Activated CD4-positive, alpha-beta T cell treated with anti-CD3 and anti-CD28 coated beads, Interleukin-2, Interleukin-4, amounts not matched to agents 100 ng/mL and 50 ng/mL, durations not matched to agents 16 hours and 8 hours (primary cell): ENCODE measurements at regions not wholly inside any gene's neighbourhood (a gene's known extent, or its start where the extent isn't known, plus 50 kb on each side); places are given as distances from the start of the nearest gene placed in this dataset.
"Not testable (repeated sequence)": the region's sequence is repeated elsewhere in the genome, so short reads cannot be mapped to it uniquely, and the experiment has no call there.

Experiments
- DNase-seq: peaks from one replicate; pipeline ENCODE4 v3.0.0-alpha.2; 2020; ENCODE audit warnings: low spot score

- DNase-seq, result no peak
Observed at GRCh38 chr5:9787861-9788600, 157.9 kb upstream of the TAS2R1 start.

DNA sequence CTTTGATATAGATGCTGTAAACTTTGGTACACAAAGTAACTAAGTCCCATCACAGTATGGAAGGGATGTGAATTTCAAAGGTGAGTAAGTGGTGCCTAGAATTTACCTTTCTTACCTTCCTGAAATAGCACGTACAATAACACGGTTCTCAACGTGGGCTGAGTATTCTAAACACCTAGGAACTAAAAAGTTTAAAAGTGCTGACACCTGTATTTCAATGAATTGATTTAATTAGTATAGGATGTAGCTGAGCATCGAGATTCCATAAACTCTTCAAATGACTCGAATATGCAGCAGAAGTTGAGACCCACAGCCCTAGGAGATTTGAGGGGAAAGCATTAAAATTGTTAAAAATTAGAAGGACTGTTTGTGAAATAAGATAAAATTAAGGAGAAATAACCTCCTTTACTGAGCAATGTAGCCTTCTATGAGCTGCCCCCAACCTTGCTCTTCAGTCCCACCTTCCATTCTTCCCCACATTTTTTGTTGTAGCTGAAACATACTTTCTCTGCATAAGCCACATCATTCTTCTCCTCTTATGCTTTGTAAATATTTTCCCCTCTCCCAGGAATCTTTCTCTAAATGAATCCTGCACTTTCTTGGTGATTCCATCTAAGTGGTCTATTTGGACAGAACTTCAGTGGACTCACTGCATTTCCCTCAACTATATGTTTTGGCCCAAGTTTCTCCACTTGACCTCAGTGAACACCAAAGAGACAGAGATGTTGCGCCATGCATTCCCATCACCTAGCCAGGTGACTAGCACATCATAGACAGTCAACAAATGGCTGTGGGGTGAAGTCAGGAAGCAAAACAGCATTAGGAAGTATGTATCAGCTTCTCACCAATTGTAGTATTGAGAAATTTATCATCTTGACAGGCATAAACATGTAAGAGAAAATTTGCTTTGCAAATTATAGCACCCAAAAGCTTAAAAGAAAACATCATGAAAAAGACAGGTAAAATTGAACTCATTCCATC, 156.5 kb upstream of the TAS2R1 start:
- no peak for DNase-seq

GRCh38 chr5:9785751-9786150, 155.6 kb upstream of the TAS2R1 start:
- DNase-seq, result no peak

DNA sequence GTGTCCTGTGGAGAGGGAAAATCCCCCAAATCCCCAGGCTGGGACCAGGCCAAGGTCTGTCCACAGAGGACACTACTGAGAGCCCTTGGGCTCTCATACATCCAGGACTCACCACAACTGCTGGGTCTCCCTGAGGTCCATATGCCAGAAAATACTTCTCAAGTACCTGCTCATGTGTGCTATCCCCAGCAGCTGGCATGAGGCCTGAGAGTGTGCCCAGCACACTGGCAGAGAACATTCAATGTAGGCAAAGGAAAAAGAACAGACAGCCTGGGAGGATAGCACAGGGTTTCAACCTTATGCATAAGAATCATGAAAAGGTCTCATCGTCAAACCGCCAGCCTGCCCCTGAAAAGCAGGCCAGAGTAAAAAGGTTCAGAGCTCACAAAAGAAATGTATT, 154.1 kb upstream of the TAS2R1 start:
- no peak for DNase-seq

DNA sequence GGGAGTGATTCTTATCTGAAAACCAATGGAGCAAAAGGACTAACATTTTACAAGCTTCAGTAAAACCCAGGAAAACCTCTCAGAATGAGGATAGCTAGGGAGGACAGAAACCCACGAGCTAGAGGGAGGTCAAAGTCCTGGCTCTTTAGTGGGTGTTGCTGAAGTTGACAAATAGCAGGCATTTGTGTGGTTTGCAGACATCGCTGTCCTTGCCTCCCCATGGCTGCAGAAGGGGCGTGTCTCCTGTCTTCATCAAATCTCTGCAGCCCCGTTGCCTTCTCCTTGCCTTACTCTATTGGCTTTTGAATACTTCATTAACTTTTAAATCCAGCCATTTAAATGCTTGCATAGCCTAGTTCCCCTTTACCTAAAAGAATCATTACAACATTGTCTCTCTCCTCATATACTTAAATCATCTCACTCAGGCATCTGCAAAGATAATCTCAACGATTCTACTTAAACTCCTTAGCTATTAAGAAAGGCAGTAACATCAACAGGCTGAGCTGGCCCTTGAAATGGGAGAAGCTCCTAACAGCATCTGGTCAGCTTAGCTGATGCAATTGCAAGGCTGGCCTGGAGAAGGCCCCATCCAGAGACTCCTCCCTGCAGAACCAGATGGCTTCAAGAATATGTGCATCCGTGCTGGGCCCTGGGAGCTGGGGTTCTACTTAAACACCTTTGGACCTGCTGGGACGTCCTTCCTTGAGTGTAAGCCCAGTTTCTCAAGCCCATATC, 152.8 kb upstream of the TAS2R1 start:
- no peak for DNase-seq

DNA sequence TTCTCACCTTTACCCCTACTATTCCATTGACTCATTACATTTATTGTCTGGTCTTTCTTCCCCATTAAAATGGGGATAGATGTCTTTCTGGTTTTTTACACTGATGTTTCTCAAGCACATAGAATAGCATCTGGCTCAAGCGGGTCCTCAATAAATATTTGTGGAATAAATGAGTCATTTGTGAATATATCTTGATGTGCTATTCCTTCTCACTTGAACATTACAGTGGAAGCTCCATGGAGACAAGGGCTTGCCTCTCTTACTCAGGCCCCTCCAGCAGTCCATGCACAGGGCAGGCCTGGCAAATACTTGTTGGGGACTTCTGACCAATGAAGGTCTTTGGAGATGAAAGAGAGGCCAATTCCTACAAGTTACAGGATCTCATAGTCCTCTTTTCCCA, 151.7 kb upstream of the TAS2R1 start:
- no peak for DNase-seq

- no peak for DNase-seq
Observed at GRCh38 chr5:9781275-9781674, 151.1 kb upstream of the TAS2R1 start.

- no peak for DNase-seq
Observed at GRCh38 chr5:9780501-9780900, 150.3 kb upstream of the TAS2R1 start.

DNA sequence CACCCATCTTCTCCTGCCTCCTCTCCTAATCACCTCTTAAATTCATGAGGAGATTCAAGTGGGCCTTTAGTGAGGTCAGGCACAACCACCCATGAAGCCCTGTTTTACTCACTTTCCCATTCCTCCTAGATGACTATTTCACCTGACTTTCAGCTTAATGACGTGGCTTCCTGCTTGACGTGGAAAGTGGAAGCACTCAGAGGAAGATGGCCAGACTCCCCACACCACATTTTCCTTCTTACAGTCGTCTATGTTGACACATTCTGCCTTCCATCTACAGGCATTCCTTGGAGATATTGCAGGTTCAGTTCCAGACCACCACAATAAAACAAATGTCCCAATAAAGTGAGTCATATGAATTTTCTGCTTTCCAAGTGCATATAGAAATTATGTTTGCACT, 146.4 kb upstream of the TAS2R1 start:
- DNase-seq, result no peak

- no peak for DNase-seq
Observed at GRCh38 chr5:9775339-9775738, 145.2 kb upstream of the TAS2R1 start.

GRCh38 chr5:9774472-9775079, 144.4 kb upstream of the TAS2R1 start:
- no peak for DNase-seq

DNA sequence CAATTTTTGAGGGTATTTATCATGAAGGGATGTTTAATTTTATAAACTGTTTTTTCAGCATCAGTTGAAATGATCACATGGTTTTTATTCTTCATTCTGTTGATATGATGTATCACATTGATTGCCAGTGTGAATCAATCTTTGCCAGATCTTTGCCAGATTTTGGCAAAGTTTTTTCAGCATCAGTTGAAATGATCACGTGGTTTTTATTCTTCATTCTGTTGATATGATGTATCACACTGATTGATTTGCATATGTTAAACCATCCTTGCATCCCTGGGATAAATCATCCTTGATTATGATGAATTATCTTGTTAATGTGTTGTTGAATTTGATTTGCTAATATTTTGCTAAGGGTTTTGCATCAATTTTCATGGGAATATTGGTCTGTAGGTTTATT, 140.9 kb upstream of the TAS2R1 start:
- no peak for DNase-seq

DNA sequence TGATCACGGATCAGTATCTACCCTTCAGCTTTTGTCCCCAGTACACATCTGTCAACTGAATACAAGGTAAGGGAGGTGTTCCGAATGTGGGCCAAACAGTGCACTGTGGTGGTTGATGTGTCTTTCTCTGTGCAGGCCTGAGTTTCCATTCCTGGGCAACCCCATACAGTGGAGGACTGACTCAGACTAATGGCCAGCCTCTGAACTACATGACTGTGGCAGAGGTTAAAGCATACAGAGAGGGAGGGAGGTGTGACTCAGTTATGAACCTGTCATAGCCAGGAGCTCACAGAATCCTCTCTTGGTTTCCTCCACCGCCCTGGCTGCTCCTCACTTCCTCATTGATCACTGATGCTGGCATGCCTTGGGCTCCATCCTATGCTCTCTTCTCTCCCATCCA, 136.4 kb upstream of the TAS2R1 start:
- no peak for DNase-seq

DNA sequence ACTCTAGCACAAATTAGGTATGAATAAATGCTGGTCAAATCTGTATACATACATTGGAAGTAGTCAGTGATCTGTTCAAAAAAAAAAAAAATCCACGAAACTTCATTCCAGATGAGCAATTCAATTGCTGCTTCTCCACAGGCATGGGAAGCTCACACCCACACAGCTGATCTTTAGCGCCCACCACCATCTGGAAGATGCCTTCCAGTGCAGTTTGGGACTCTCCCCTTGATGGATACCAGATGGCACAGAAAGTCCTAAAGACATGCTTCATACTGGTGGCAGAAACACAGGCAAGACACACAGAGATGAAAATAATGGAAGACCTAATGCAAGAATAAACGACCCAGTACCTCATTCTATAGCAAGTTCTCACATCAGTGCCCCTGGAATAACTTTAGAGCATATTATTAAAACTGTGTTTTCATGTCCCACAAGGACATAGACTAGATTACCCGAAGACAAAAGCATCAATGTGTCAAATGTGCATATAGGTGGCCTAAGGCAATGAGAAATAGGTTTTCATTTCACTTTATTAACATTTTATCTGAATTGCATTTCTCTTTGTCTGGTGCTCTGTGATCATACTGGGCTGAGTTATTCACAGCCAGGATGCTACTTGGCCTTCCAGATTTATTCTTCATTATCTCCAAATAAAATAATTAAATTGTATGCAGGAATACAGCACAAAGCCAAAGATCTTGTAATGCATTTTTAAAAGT, 135.4 kb upstream of the TAS2R1 start:
- no peak for DNase-seq

- no peak for DNase-seq
Observed at GRCh38 chr5:9761706-9762105, 131.6 kb upstream of the TAS2R1 start.

DNA sequence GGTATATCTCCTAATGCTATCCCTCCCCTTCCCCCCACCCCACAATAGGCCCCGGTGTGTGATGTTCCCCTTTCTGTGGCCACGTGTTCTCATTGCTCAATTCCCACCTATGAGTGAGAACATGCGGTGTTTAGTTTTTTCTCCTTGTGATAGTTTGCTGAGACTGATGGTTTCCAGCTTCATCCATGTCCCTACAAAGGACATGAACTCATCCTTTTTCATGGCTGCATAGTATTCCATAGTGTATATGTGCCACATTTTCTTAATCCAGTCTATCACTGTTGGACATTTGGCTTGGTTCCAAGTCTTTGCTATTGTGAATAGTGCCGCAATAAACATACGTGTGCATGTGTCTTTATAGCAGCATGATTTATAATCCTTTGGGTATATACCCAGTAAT, 122.5 kb upstream of the TAS2R1 start:
- DNase-seq, result not testable (repeated sequence)

- DNase-seq, result no peak
Observed at GRCh38 chr5:9743507-9743906, 113.4 kb upstream of the TAS2R1 start.

- DNase-seq, result no peak
Observed at GRCh38 chr5:9742848-9743247, 112.7 kb upstream of the TAS2R1 start.

DNA sequence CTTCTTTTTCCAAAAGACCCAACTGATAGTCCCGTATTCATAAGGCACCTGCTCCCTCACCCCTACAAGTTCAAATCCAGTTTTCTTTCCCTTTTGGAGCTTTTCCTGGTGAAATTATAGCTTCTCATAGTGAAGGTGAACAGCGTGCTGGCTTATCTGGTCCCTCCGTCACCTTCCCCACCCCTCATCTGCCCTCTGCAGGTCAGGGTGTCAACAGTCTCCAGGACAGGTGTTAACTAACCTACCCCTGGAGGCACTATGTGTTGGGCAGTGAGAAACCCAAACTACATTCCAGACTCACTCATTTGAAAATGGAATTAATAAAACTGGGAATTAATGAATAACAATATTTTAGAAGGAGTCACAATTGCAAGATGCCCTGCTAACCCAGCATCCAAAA, 109.0 kb upstream of the TAS2R1 start:
- DNase-seq, result no peak

- DNase-seq, result no peak
Observed at GRCh38 chr5:9737265-9737664, 107.1 kb upstream of the TAS2R1 start.

DNA sequence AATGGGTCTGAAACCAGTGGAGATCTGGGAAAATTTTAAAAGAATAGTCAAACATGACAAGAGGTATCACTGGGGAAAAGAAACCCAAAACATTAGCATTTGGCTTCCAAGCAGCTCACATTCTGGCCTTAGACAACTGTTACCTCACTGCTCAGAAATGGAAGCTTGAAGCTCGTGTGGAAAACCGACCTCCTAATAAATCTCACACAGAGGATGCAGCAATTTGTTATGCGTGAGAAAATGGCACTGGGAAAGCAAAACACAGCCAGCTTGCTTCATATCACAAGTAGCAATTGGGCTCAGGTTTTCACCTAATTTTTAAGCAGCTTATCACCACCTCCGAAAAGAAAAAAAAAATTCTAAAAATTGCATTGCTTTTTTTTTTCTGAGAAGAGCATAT, 103.3 kb upstream of the TAS2R1 start:
- no peak for DNase-seq

- DNase-seq, result no peak
Observed at GRCh38 chr5:9731159-9731558, 101.0 kb upstream of the TAS2R1 start.
